ENCODE measurements at regions not wholly inside any gene's neighbourhood (a gene's known extent, or its start where the extent isn't known, plus 50 kb on each side); places are given as distances from the start of the nearest gene placed in this dataset.
"Not testable (repeated sequence)": the region's sequence is repeated elsewhere in the genome, so short reads cannot be mapped to it uniquely, and the experiment has no call there.

DNA sequence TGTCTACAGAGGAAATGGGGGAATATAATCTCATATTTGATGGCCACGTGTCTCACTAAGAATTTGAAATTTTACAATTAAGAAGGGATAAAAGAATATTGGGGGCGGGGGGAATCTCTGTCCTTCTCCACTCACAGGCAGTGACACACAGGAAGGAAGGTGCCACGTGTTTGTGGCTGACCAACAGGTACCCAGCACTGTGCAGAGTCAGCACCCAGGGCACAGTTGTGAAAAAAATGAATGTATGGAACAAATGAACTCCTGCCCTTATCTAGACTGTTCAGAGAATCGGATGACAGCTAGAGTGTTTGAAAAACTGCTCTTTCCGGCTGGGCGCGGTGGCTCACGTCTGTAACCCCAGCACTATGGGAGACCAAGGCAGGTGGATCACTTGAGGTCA lies 317.0 kb upstream of the MYT1L start:
- Histone ChIP-seq H3K9ac (ENCODE audit: low read length) (no peak overlapping the region), H3K4me3 (ENCODE audit: low read depth in 1 of 2, low read length in 2 of 2) (no peak overlapping the region), H3K27ac (ENCODE audit: low read depth, low read length) (no peak overlapping the region), H3K4me1 (ENCODE audit: insufficient read depth, low read length) (no peaks in the 10 kb centered on the region), H3K27me3 (ENCODE audit: control insufficient read depth in 1 of 2, insufficient read depth in 2 of 2, low read length in 2 of 2) (no peaks in the 10 kb centered on the region), H3K36me3 (ENCODE audit: insufficient read depth, low read length) (no peaks in the 10 kb centered on the region), H3K9me3 (ENCODE audit: low read length) (no peaks in the 10 kb centered on the region)

DNA sequence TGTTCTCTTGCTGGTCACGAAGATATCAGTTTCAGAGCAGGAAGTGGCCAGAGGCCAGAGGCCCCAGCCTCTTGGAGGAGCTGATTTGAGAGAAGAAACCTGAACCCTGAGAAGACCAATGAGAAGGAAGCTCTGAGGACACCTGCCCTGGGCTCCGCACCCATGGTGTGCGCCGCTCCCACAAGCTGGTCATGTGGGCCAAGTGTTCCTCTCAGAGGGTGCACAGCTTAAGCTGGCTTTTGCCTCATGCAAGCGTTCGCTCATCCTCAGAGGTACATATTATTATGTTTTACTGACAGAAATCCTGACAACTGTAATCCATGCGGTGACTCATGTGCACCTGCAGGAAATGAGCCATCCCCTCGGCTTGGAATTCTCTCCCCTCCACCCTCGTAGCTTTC lies 316.1 kb upstream of the MYT1L start:
- Histone ChIP-seq H3K27ac (ENCODE audit: low read depth, low read length) (no peak overlapping the region), H3K36me3 (ENCODE audit: insufficient read depth, low read length) (no peaks in the 10 kb centered on the region), H3K4me3 (ENCODE audit: low read depth in 1 of 2, low read length in 2 of 2) (no peak overlapping the region)

GRCh38 chr2:2646433-2647051 lies 315.5 kb upstream of the MYT1L start:
- Histone ChIP-seq H3K27me3 (ENCODE audit: control insufficient read depth in 1 of 2, insufficient read depth in 2 of 2, low read length in 2 of 2) (no peaks in the 10 kb centered on the region), H3K4me1 (ENCODE audit: insufficient read depth, low read length) (no peaks in the 10 kb centered on the region), H3K27ac (ENCODE audit: low read depth, low read length) (no peak overlapping the region), H3K9me3 (ENCODE audit: low read length) (no peaks in the 10 kb centered on the region), H3K36me3 (ENCODE audit: insufficient read depth, low read length) (no peaks in the 10 kb centered on the region), H3K4me3 (ENCODE audit: low read depth in 1 of 2, low read length in 2 of 2) (no peak overlapping the region), H3K9ac (ENCODE audit: low read length) (no peak overlapping the region)

More for the DNA sequence above, 316.1 kb upstream of the MYT1L start:
- Histone ChIP-seq H3K9me3 (ENCODE audit: low read length) (no peaks in the 10 kb centered on the region), H3K4me1 (ENCODE audit: insufficient read depth, low read length) (no peaks in the 10 kb centered on the region), H3K27me3 (ENCODE audit: control insufficient read depth in 1 of 2, insufficient read depth in 2 of 2, low read length in 2 of 2) (no peaks in the 10 kb centered on the region), H3K9ac (ENCODE audit: low read length) (no peak overlapping the region)

- Histone ChIP-seq H3K4me3 (ENCODE audit: low read depth in 1 of 2, low read length in 2 of 2) (no peak overlapping the region), H3K27ac (ENCODE audit: low read depth, low read length) (no peak overlapping the region), H3K36me3 (ENCODE audit: insufficient read depth, low read length) (no peaks in the 10 kb centered on the region), H3K9ac (ENCODE audit: low read length) (no peak overlapping the region), H3K27me3 (ENCODE audit: control insufficient read depth in 1 of 2, insufficient read depth in 2 of 2, low read length in 2 of 2) (no peaks in the 10 kb centered on the region), H3K4me1 (ENCODE audit: insufficient read depth, low read length) (no peaks in the 10 kb centered on the region), H3K9me3 (ENCODE audit: low read length) (no peaks in the 10 kb centered on the region)
Measured at GRCh38 chr2:2645162-2645855, 314.2 kb upstream of the MYT1L start.

DNA sequence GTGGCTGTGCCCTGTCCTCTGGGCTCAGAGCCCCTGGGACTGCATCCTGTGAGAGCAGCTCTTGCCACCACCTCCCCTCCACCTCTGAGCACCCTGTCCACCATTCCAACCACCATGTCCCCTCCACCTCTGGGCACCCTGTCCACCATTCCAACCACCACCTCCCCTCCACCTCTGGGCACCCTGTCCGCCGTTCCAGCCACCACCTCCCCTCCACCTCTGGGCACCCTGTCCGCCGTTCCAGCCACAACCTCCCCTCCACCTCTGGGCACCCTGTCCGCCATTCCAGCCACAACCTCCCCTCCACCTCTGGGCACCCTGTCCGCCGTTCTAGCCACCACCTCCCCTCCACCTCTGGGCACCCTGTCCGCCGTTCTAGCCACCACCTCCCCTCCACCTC lies 313.7 kb upstream of the MYT1L start:
- not testable (repeated sequence) for H3K27me3 ChIP-seq (ENCODE audit: control insufficient read depth in 1 of 2, insufficient read depth in 2 of 2, low read length in 2 of 2); H3K27ac ChIP-seq (ENCODE audit: low read depth, low read length); H3K4me1 ChIP-seq (ENCODE audit: insufficient read depth, low read length); H3K9ac ChIP-seq (ENCODE audit: low read length); H3K4me3 ChIP-seq (ENCODE audit: low read depth in 1 of 2, low read length in 2 of 2); H3K36me3 ChIP-seq (ENCODE audit: insufficient read depth, low read length); H3K9me3 ChIP-seq (ENCODE audit: low read length)

- Histone ChIP-seq H3K4me3 (ENCODE audit: low read depth in 1 of 2, low read length in 2 of 2) (no peak overlapping the region), H3K36me3 (ENCODE audit: insufficient read depth, low read length) (no peaks in the 10 kb centered on the region), H3K4me1 (ENCODE audit: insufficient read depth, low read length) (no peaks in the 10 kb centered on the region), H3K27me3 (ENCODE audit: control insufficient read depth in 1 of 2, insufficient read depth in 2 of 2, low read length in 2 of 2) (no peaks in the 10 kb centered on the region), H3K27ac (ENCODE audit: low read depth, low read length) (no peak overlapping the region), H3K9ac (ENCODE audit: low read length) (no peak overlapping the region), H3K9me3 (ENCODE audit: low read length) (no peaks in the 10 kb centered on the region)
Measured at GRCh38 chr2:2644040-2644439, 313.0 kb upstream of the MYT1L start.

GRCh38 chr2:2642906-2643890 lies 312.1 kb upstream of the MYT1L start:
- H3K9me3 ChIP-seq (ENCODE audit: low read length): no peaks in the 10 kb centered on the region
- H3K4me3 ChIP-seq (ENCODE audit: low read depth in 1 of 2, low read length in 2 of 2): no peak overlapping the region
- no peaks in the 10 kb centered on the region for H3K27me3 ChIP-seq (ENCODE audit: control insufficient read depth in 1 of 2, insufficient read depth in 2 of 2, low read length in 2 of 2)
- H3K4me1 ChIP-seq (ENCODE audit: insufficient read depth, low read length): no peaks in the 10 kb centered on the region
- H3K27ac ChIP-seq (ENCODE audit: low read depth, low read length): no peak overlapping the region
- H3K9ac ChIP-seq (ENCODE audit: low read length): no peak overlapping the region
- H3K36me3 ChIP-seq (ENCODE audit: insufficient read depth, low read length): no peaks in the 10 kb centered on the region

DNA sequence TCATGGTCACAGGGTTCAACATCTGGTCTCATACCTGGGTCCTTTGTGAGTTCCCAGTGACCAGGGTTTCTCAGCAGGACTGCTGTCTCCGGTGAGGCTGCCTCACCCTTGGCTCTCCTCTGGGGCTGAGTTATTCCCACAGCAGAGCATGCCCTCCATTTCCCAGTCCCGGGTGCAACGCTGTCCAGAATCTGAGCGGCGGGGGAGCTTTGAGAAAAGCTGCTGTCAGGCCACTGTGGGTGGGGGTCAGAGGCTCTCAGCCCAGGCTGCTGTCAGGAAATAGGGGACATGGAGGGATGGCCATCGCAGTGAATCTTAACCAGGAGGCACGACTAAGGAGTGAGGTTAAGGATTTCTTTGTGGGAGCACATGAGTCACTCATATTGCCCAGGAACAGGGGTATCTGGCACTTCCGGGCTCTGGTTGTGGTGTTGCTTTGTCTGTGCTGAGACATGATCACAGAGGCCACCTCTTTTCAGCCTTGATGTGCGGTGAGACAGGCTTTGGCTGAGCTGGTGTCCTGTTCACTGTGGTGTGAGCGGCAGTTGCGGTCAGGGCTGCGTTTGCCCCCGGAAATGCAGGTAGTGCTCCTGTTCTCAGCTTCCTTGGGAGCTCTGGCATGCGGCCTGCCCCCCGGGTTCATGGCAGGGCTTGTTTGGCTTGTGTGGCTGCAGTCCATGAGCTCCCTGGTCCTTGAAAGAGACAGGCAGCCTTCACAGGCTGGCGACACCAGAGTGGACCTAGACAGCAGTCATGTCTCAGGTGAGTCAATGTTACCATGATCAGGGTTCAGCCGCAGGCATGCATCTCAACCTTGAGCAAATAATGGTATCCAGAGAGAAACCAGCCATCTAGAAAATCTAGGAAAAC lies 310.7 kb upstream of the MYT1L start:
- no peak overlapping the region for H3K27ac ChIP-seq (ENCODE audit: low read depth, low read length)
- H3K9me3 ChIP-seq (ENCODE audit: low read length): no peaks in the 10 kb centered on the region
- H3K27me3 ChIP-seq (ENCODE audit: control insufficient read depth in 1 of 2, insufficient read depth in 2 of 2, low read length in 2 of 2): no peaks in the 10 kb centered on the region
- H3K4me1 ChIP-seq (ENCODE audit: insufficient read depth, low read length): no peaks in the 10 kb centered on the region
- H3K9ac ChIP-seq (ENCODE audit: low read length): no peak overlapping the region
- no peak overlapping the region for H3K4me3 ChIP-seq (ENCODE audit: low read depth in 1 of 2, low read length in 2 of 2)
- H3K36me3 ChIP-seq (ENCODE audit: insufficient read depth, low read length): no peaks in the 10 kb centered on the region

GRCh38 chr2:2640818-2641217 lies 309.7 kb upstream of the MYT1L start:
- no peaks in the 10 kb centered on the region for H3K36me3 ChIP-seq (ENCODE audit: insufficient read depth, low read length)
- H3K4me3 ChIP-seq (ENCODE audit: low read depth in 1 of 2, low read length in 2 of 2): no peak overlapping the region
- H3K9ac ChIP-seq (ENCODE audit: low read length): no peak overlapping the region
- H3K27me3 ChIP-seq (ENCODE audit: control insufficient read depth in 1 of 2, insufficient read depth in 2 of 2, low read length in 2 of 2): no peaks in the 10 kb centered on the region
- no peak overlapping the region for H3K27ac ChIP-seq (ENCODE audit: low read depth, low read length)
- no peaks in the 10 kb centered on the region for H3K9me3 ChIP-seq (ENCODE audit: low read length)
- no peaks in the 10 kb centered on the region for H3K4me1 ChIP-seq (ENCODE audit: insufficient read depth, low read length)

GRCh38 chr2:2640371-2640770 lies 309.3 kb upstream of the MYT1L start:
- Histone ChIP-seq H3K9ac (ENCODE audit: low read length) (no peak overlapping the region), H3K27ac (ENCODE audit: low read depth, low read length) (no peak overlapping the region), H3K4me1 (ENCODE audit: insufficient read depth, low read length) (no peaks in the 10 kb centered on the region), H3K4me3 (ENCODE audit: low read depth in 1 of 2, low read length in 2 of 2) (no peak overlapping the region), H3K36me3 (ENCODE audit: insufficient read depth, low read length) (no peaks in the 10 kb centered on the region), H3K9me3 (ENCODE audit: low read length) (no peaks in the 10 kb centered on the region), H3K27me3 (ENCODE audit: control insufficient read depth in 1 of 2, insufficient read depth in 2 of 2, low read length in 2 of 2) (no peaks in the 10 kb centered on the region)

Data from muscle layer of colon (tissue), 2 donors.